ENCODE measurements at regions not wholly inside any gene's neighbourhood (a gene's known extent, or its start where the extent isn't known, plus 50 kb on each side); places are given as distances from the start of the nearest gene placed in this dataset.

GRCh38 chr3:189404797-189405484 is 226.2 kb upstream of the TP63 start:
- no peak for DNase-seq
- ATAC-seq (ENCODE audit: insufficient read depth, low read depth) = no peak
- no peak overlapping the region for H3K4me2 ChIP-seq (ENCODE audit: insufficient read depth, low read length)
- no peaks in the 10 kb centered on the region for H4K20me1 ChIP-seq (ENCODE audit: insufficient read depth, low read length)
- TF ChIP-seq CTCF (IDR thresholded peaks at IDR 0.05; ENCODE audit: borderline replicate concordance, extremely low read depth, low read length, poor library complexity, severe bottlenecking) (no peak), EZH2 (IDR thresholded peaks at IDR 0.05; ENCODE audit: borderline replicate concordance, low read depth, low read length, severe bottlenecking) (no peak)
- no peaks in the 10 kb centered on the region for H3K27me3 ChIP-seq (ENCODE audit: insufficient read depth, low read length, poor library complexity)
- no peaks in the 10 kb centered on the region for H3K36me3 ChIP-seq (ENCODE audit: insufficient read depth, low read length)
- H3K9ac ChIP-seq (ENCODE audit: low read depth, low read length) = no peak overlapping the region
- no peaks in the 10 kb centered on the region for H3K4me1 ChIP-seq (ENCODE audit: insufficient read depth, low read length)
- H3K9me3 ChIP-seq (ENCODE audit: insufficient read depth, low read length, severe bottlenecking) = no peaks in the 10 kb centered on the region
- no peak overlapping the region for H3K27ac ChIP-seq (ENCODE audit: low read length)
- no peaks in the 10 kb centered on the region for H3K79me2 ChIP-seq (ENCODE audit: insufficient read depth, low read length)
- no peak overlapping the region for H3K4me3 ChIP-seq (ENCODE audit: low read depth in 1 of 2, low read length in 2 of 2)
- no peak overlapping the region for H2AFZ ChIP-seq (ENCODE audit: low read depth, low read length)

- H3K4me1 ChIP-seq (ENCODE audit: insufficient read depth, low read length) = no peaks in the 10 kb centered on the region
- no peaks in the 10 kb centered on the region for H4K20me1 ChIP-seq (ENCODE audit: insufficient read depth, low read length)
- ATAC-seq (ENCODE audit: insufficient read depth, low read depth) (no peak), DNase-seq (no peak)
- H3K36me3 ChIP-seq (ENCODE audit: insufficient read depth, low read length) = no peaks in the 10 kb centered on the region
- no peak overlapping the region for H3K4me3 ChIP-seq (ENCODE audit: low read depth in 1 of 2, low read length in 2 of 2)
- H3K79me2 ChIP-seq (ENCODE audit: insufficient read depth, low read length) = no peaks in the 10 kb centered on the region
- no peaks in the 10 kb centered on the region for H3K27me3 ChIP-seq (ENCODE audit: insufficient read depth, low read length, poor library complexity)
- H3K9me3 ChIP-seq (ENCODE audit: insufficient read depth, low read length, severe bottlenecking) = no peaks in the 10 kb centered on the region
- TF ChIP-seq EZH2 (IDR thresholded peaks at IDR 0.05; ENCODE audit: borderline replicate concordance, low read depth, low read length, severe bottlenecking) = no peak
- no peak for TF ChIP-seq CTCF (IDR thresholded peaks at IDR 0.05; ENCODE audit: borderline replicate concordance, extremely low read depth, low read length, poor library complexity, severe bottlenecking)
- no peak overlapping the region for H3K9ac ChIP-seq (ENCODE audit: low read depth, low read length)
- H3K27ac ChIP-seq (ENCODE audit: low read length) = no peak overlapping the region
- H3K4me2 ChIP-seq (ENCODE audit: insufficient read depth, low read length) = no peak overlapping the region
- no peak overlapping the region for H2AFZ ChIP-seq (ENCODE audit: low read depth, low read length)
These were observed 225.0 kb upstream of the TP63 start for GRCh38 chr3:189406148-189406547.

GRCh38 chr3:189410522-189410921 is 220.7 kb upstream of the TP63 start:
- H3K9me3 ChIP-seq (ENCODE audit: insufficient read depth, low read length, severe bottlenecking) = no peaks in the 10 kb centered on the region
- H3K79me2 ChIP-seq (ENCODE audit: insufficient read depth, low read length) = no peaks in the 10 kb centered on the region
- no peaks in the 10 kb centered on the region for H4K20me1 ChIP-seq (ENCODE audit: insufficient read depth, low read length)
- ATAC-seq (ENCODE audit: insufficient read depth, low read depth) (no peak), DNase-seq (no peak)
- no peak overlapping the region for H3K4me3 ChIP-seq (ENCODE audit: low read depth in 1 of 2, low read length in 2 of 2)
- H3K4me1 ChIP-seq (ENCODE audit: insufficient read depth, low read length) = no peaks in the 10 kb centered on the region
- no peak overlapping the region for H3K4me2 ChIP-seq (ENCODE audit: insufficient read depth, low read length)
- no peaks in the 10 kb centered on the region for H3K27me3 ChIP-seq (ENCODE audit: insufficient read depth, low read length, poor library complexity)
- no peaks in the 10 kb centered on the region for H3K36me3 ChIP-seq (ENCODE audit: insufficient read depth, low read length)
- TF ChIP-seq EZH2 (IDR thresholded peaks at IDR 0.05; ENCODE audit: borderline replicate concordance, low read depth, low read length, severe bottlenecking) (no peak), CTCF (IDR thresholded peaks at IDR 0.05; ENCODE audit: borderline replicate concordance, extremely low read depth, low read length, poor library complexity, severe bottlenecking) (no peak)
- H3K27ac ChIP-seq (ENCODE audit: low read length) = no peak overlapping the region
- no peak overlapping the region for H2AFZ ChIP-seq (ENCODE audit: low read depth, low read length)
- H3K9ac ChIP-seq (ENCODE audit: low read depth, low read length) = no peak overlapping the region

Measured in DND-41 (cell line).